ENCODE measurements at regions not wholly inside any gene's neighbourhood (a gene's known extent, or its start where the extent isn't known, plus 50 kb on each side); places are given as distances from the start of the nearest gene placed in this dataset.
"Not testable (repeated sequence)": the region's sequence is repeated elsewhere in the genome, so short reads cannot be mapped to it uniquely, and the experiment has no call there.

DNA sequence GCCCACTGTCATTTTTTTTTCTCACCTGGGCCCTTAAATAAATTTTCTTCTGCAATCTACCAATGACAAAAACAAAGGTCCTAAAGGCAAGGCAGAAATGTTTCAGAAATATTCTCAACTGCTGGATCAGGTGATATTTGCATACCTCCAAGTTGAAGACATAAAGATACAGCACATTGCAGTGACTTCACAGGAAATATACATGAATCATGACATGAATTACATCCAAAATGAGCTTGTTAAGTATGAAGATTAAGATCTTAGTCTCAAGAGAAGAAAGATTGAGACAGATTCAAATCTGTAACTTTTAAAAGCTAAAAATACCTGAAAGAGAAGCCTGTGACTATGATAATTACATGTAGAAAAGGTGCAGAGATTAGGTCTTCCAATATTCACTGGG lies 207.8 kb downstream of the SIPA1L2 start:
- TF ChIP-seq, protein P1, sequence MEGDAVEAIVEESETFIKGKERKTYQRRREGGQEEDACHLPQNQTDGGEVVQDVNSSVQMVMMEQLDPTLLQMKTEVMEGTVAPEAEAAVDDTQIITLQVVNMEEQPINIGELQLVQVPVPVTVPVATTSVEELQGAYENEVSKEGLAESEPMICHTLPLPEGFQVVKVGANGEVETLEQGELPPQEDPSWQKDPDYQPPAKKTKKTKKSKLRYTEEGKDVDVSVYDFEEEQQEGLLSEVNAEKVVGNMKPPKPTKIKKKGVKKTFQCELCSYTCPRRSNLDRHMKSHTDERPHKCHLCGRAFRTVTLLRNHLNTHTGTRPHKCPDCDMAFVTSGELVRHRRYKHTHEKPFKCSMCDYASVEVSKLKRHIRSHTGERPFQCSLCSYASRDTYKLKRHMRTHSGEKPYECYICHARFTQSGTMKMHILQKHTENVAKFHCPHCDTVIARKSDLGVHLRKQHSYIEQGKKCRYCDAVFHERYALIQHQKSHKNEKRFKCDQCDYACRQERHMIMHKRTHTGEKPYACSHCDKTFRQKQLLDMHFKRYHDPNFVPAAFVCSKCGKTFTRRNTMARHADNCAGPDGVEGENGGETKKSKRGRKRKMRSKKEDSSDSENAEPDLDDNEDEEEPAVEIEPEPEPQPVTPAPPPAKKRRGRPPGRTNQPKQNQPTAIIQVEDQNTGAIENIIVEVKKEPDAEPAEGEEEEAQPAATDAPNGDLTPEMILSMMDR (IDR thresholded peaks at IDR 0.05; ENCODE audit: insufficient read depth, low read depth, low read length), result no peak
- Histone ChIP-seq H3K4me3 (ENCODE audit: low read depth, low read length) (no peak overlapping the region), H3K27me3 (ENCODE audit: control insufficient read depth, insufficient read depth, low read length) (no peaks in the 10 kb centered on the region), H3K36me3 (ENCODE audit: control insufficient read depth, insufficient read depth, low read length) (no peaks in the 10 kb centered on the region; the same call in 1 of the 2 replicates)
- DNase-seq (ENCODE audit: low read depth), result no peak
- POLR2A ChIA-PET, result no interaction called here
- CTCF ChIA-PET, result no interaction called here

DNA sequence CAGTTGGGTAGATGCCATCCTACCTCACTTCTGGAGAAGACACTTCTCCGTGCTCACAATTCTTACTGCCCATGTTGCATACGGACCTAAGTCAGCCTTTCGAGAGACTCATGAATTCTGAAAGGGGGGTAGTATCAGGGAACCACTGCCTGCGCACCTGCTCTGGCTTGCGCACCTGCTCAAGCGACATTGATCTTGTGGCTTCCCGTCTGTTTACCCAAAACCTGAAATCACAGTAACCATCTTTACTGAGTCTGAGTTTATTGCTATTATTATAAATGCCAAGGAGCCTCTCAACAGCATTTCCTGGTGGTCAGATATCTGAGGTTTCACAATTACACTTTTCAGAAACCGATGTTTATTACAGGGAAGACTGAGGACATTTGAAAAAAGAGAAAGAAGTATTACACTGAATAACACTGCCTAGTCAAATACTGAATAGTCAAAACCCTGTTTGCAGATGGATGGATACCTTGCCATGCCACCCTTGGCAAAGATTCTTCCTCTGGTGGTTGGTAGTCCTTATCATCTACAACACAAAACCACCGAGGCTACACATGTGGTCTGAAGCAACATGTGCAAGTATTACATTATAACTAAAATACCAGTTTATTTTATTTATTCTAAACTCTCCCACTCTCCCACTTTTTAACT lies 208.7 kb downstream of the SIPA1L2 start:
- H3K4me3 ChIP-seq (ENCODE audit: low read depth, low read length), result no peak overlapping the region
- H3K36me3 ChIP-seq (ENCODE audit: control insufficient read depth, insufficient read depth, low read length), result no peaks in the 10 kb centered on the region; the same call in 1 of the 2 replicates
- H3K27me3 ChIP-seq (ENCODE audit: control insufficient read depth, insufficient read depth, low read length), result no peaks in the 10 kb centered on the region
- TF ChIP-seq, protein P1 (IDR thresholded peaks at IDR 0.05; ENCODE audit: insufficient read depth, low read depth, low read length), result no peak
- no peak for DNase-seq (ENCODE audit: low read depth)
- ChIA-PET CTCF (no interaction called here), POLR2A (no interaction called here)

DNA sequence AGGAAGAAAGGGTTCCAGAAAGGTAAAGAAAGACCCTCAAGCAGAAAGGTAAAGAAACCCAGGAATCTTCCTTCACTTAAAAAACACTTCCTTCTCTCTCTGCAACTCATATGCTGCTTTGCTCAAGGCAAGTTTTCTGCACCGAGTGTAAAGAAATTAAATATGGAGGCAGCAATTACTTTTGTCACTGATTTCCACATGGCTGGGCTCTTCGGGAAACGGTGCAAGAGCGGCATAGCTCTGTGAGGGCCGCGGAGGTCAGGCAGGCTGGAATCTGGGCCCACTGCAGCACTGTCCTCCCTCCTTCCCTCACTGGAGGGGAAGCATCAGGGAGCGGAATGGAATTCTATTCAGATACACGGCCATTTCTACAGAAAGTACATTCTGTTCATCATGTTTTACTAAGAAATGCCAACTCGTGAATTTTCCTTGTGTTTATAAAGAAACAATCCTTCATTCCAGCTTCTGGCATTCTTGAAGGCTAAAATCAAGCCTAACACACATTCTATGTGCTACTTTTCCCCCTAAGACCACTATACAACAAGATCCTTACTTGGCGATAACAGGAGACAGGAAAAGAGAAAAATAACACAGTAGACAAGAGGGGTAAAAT lies 212.2 kb downstream of the SIPA1L2 start:
- Histone ChIP-seq H3K4me3 (ENCODE audit: low read depth, low read length) (no peak overlapping the region), H3K36me3 (ENCODE audit: control insufficient read depth, insufficient read depth, low read length) (no peaks in the 10 kb centered on the region), H3K27me3 (ENCODE audit: control insufficient read depth, insufficient read depth, low read length) (no peaks in the 10 kb centered on the region)
- ChIA-PET CTCF (interaction anchor here (1.2 kb wide), 1 partner anchor 11 kb away, joined by 4 read pairs; no protein-coding TSS in a partner anchor), POLR2A (no interaction called here)
- no peak for DNase-seq (ENCODE audit: low read depth)
- TF ChIP-seq, protein P1 (IDR thresholded peaks at IDR 0.05; ENCODE audit: insufficient read depth, low read depth, low read length), result no peak

DNA sequence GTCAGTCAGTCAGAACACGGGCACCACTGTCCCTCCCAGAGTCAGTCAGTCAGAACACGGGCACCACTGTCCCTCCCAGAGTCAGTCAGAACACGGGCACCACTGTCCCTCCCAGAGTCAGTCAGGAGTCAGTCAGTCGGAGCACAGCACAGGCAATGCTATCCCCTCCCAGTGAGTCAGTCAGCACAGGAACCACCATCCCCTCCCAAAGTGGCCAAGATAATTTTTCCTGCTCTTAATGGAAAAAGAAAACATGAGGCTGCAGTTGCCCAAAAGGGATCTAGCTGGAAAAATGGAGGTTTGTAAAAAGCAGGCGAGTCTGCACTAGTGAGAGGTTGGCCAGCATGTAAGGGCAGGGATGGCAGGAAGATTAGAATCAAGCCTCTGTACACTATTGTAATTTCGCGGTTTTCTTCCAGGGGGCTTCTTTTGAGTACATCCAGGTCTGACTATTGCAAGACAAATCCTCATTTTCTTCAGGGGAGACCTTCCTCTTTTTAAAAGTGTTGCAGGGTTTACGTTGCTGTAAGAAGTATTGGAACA lies 213.8 kb downstream of the SIPA1L2 start:
- Histone ChIP-seq H3K27me3 (ENCODE audit: control insufficient read depth, insufficient read depth, low read length) (no peaks in the 10 kb centered on the region), H3K36me3 (ENCODE audit: control insufficient read depth, insufficient read depth, low read length) (no peaks in the 10 kb centered on the region), H3K4me3 (ENCODE audit: low read depth, low read length) (no peak overlapping the region)
- CTCF ChIA-PET, result no interaction called here
- TF ChIP-seq, protein P1 (IDR thresholded peaks at IDR 0.05; ENCODE audit: insufficient read depth, low read depth, low read length), result no peak
- DNase-seq (ENCODE audit: low read depth), result no peak
- POLR2A ChIA-PET, result no interaction called here

DNA sequence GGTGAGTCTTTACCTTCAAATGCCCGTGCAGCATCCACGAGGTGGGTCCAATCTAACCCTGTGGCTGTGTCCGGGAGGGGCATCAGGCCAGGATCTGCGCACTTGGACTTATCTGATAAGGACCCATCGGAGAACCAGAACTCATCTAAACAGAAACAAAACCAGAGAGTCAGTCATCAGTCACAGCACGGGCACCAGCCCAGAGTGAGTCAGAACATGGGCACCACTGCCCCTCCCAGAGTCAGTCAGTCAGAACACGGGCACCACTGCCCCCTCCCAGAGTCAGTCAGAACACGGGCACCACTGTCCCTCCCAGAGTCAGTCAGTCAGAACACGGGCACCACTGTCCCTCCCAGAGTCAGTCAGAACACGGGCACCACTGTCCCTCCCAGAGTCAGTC lies 214.5 kb downstream of the SIPA1L2 start:
- H3K27me3 ChIP-seq (ENCODE audit: control insufficient read depth, insufficient read depth, low read length); CTCF ChIA-PET; DNase-seq (ENCODE audit: low read depth); H3K36me3 ChIP-seq (ENCODE audit: control insufficient read depth, insufficient read depth, low read length); POLR2A ChIA-PET; H3K4me3 ChIP-seq (ENCODE audit: low read depth, low read length): not testable (repeated sequence)
